HEK293 (cell line): ENCODE measurements at regions not wholly inside any gene's neighbourhood (a gene's known extent, or its start where the extent isn't known, plus 50 kb on each side); places are given as distances from the start of the nearest gene placed in this dataset.

Experiments used
- CTCF ChIP-seq: fragments of 450-650 bp; formaldehyde crosslinking; IDR thresholded peaks from 2 replicates; pipeline ENCODE4 v1.5.1; 2016; ENCODE audit warnings: missing biosample characterization, missing genetic modification characterization
- ZNF138 ChIP-seq: fragments of 450-650 bp; formaldehyde crosslinking; IDR thresholded peaks from 2 replicates; pipeline ENCODE4 v1.5.1; 2016; ENCODE audit warnings: missing biosample characterization, missing genetic modification characterization, borderline replicate concordance

GRCh38 chr6:4549556-4550226 lies 226.5 kb upstream of the CDYL start:
- TF ChIP-seq CTCF (tag by site-specific recombination), result no peak
- no peak for TF ChIP-seq ZNF138 (tag by site-specific recombination)
